Coronary artery (tissue), 2 donors: ENCODE measurements at regions not wholly inside any gene's neighbourhood (a gene's known extent, or its start where the extent isn't known, plus 50 kb on each side); places are given as distances from the start of the nearest gene placed in this dataset.

ENCODE experiments used
- DNase-seq: peaks from one replicate; pipeline ENCODE4 v3.0.0-alpha.2; 2017; ENCODE audit warnings: low spot score
- H3K27ac ChIP-seq, 2 donors: fragments of 200-600 bp; sonication (generic); one replicate each; pipeline ENCODE4 v1.5.1; 2016 to 2019
- H3K4me3 ChIP-seq: fragments of 200-600 bp; sonication (generic); 2 replicates; pipeline ENCODE4 v1.5.1; 2016; ENCODE audit warnings: mild to moderate bottlenecking, moderate library complexity
- TF ChIP-seq, protein P1 (sequence below): fragments of 200-600 bp; sonication (generic); IDR thresholded peaks from one replicate; pipeline ENCODE4 v1.5.1; 2019; ENCODE audit warnings: antibody characterized with exemption

DNA sequence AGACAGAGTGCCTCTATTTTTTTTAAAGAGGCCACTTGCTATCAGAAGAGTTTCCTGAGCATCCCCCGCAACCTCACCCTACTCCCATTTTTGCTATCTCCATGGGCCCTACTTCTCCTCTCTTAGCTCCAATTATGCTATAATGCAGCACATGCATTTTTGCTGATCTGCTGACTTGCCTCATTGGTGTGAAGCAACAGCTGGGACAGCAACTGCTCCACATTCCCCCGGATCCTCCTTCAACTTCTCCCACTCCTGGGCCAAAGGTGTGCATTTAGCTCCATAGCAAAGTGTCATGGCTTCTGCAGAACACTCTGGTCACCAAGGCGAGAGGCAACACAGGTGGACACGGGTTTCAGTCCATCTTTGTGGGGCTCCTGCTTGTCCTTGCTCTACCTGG, 56.7 kb upstream of the USP29 start:
- TF ChIP-seq, protein P1, sequence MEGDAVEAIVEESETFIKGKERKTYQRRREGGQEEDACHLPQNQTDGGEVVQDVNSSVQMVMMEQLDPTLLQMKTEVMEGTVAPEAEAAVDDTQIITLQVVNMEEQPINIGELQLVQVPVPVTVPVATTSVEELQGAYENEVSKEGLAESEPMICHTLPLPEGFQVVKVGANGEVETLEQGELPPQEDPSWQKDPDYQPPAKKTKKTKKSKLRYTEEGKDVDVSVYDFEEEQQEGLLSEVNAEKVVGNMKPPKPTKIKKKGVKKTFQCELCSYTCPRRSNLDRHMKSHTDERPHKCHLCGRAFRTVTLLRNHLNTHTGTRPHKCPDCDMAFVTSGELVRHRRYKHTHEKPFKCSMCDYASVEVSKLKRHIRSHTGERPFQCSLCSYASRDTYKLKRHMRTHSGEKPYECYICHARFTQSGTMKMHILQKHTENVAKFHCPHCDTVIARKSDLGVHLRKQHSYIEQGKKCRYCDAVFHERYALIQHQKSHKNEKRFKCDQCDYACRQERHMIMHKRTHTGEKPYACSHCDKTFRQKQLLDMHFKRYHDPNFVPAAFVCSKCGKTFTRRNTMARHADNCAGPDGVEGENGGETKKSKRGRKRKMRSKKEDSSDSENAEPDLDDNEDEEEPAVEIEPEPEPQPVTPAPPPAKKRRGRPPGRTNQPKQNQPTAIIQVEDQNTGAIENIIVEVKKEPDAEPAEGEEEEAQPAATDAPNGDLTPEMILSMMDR, result no peak
- Histone ChIP-seq H3K27ac (no peak overlapping the region), H3K4me3 (no peak overlapping the region)
- DNase-seq, result no peak

DNA sequence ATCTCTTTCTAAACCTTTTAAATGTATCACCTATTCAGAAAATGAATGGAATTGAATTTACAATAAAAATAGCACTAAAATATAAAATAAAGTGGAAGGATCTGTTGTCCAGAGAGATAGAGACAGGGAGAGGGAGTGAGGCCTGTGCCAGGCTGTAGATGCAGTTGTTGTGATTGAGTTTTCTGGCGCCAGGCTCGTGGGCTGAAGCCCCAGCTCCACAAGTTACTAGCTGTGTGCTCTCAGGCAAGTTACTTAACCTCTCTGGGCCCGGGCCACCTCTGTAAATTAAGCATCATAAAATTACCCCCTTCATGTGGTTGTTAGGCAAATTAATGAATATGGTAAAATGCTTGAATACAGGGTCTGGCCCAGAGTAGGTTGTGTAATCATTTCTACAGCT, 52.3 kb upstream of the USP29 start:
- TF ChIP-seq, protein P1, result no peak
- H3K27ac ChIP-seq, result no peak overlapping the region
- no peak overlapping the region for H3K4me3 ChIP-seq
- no peak for DNase-seq

DNA sequence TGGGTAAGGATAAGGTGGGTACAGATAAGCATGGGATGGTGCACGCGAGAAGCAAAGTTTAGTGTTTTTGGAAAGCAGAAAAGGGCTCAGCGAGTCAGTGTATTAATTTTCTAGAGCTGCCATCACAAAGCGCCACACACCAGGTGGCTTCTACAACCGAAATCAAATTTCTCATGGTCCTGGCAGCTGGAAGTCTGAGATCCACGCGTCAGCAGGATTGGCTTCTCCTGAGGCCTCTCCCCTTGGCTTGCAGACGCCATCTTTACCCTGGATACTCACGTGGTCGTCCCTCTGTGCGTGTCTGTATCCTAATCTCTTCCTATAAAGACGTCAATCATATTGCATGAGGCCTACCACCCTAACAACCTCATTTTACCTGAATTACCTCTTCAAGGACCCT, 51.5 kb upstream of the USP29 start:
- TF ChIP-seq, protein P1, result no peak
- DNase-seq, result no peak
- H3K27ac ChIP-seq, result no peak overlapping the region
- no peak overlapping the region for H3K4me3 ChIP-seq

DNA sequence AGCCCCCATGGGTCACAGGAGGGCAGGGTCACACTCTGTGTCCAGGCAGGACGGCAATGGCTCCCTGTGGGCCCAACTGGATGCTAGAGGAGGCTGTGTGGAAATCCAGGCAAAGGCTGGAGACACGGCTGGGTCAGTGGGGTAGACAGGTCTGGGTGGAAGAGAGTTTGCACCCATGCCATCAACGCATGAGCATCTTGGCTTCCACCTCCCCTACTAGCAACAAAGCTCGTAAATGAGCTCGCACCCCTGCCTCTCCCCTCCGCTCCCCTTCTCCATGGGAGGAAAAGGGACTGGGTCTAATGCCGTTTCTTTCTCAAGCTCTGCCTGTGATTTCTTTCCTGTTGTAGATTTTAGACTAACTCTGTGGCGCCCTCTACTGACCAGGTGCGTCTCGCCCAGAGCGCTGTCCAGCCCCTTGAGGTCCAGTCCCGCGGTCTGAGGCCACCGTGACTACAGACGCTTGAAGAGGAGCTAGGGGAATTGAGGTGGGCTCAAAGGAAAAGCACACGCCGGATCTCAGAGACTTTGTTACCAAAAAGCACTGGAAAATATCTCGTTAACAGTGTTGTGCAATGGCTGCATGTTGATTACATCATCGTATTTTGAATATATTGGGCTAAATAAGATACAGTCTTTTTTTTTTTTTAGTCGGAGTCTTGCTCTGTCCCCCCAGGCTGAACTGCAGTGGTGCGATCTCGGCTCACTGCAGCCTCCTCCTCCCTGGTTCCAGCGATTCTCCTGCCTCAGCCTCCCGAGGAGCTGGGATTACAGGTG, 50.7 kb upstream of the USP29 start:
- TF ChIP-seq, protein P1, result no peak
- no peak overlapping the region for H3K27ac ChIP-seq
- no peak overlapping the region for H3K4me3 ChIP-seq
- DNase-seq, result no peak
